GM21619 (cell line): ENCODE measurements at regions not wholly inside any gene's neighbourhood (a gene's known extent, or its start where the extent isn't known, plus 50 kb on each side); places are given as distances from the start of the nearest gene placed in this dataset.

Experiments
- ATAC-seq: cut with Tn5 transposase; IDR thresholded peaks from one replicate; pipeline ENCODE4 v1.9.1; 2021; ENCODE audit not compliant: unreplicated experiment

- no peak for ATAC-seq
Observed at GRCh38 chr4:74638689-74639088, 155.6 kb downstream of the BTC start.

GRCh38 chr4:74640111-74640903, 154.0 kb downstream of the BTC start:
- ATAC-seq = no peak

GRCh38 chr4:74642006-74642405, 152.3 kb downstream of the BTC start:
- ATAC-seq = no peak

- ATAC-seq = no peak
Observed at GRCh38 chr4:74649193-74649592, 145.1 kb downstream of the BTC start.

- ATAC-seq = no peak
Observed at GRCh38 chr4:74651198-74651597, 143.1 kb downstream of the BTC start.

GRCh38 chr4:74653331-74654229, 140.7 kb downstream of the BTC start:
- no peak for ATAC-seq

GRCh38 chr4:74654230-74654681, 140.1 kb downstream of the BTC start:
- ATAC-seq = no peak

- ATAC-seq = no peak
Observed at GRCh38 chr4:74656596-74656995, 137.7 kb downstream of the BTC start.

- ATAC-seq = no peak
Observed at GRCh38 chr4:74658116-74658515, 136.2 kb downstream of the BTC start.

- ATAC-seq = no peak
Observed at GRCh38 chr4:74659576-74660411, 134.5 kb downstream of the BTC start.

- no peak for ATAC-seq
Observed at GRCh38 chr4:74660866-74661265, 133.5 kb downstream of the BTC start.

- ATAC-seq = no peak
Observed at GRCh38 chr4:74661427-74662201, 132.7 kb downstream of the BTC start.

- ATAC-seq = no peak
Observed at GRCh38 chr4:74663631-74664030, 130.7 kb downstream of the BTC start.

- ATAC-seq = no peak
Observed at GRCh38 chr4:74665346-74665745, 129.0 kb downstream of the BTC start.

- ATAC-seq = no peak
Observed at GRCh38 chr4:74665876-74666275, 128.4 kb downstream of the BTC start.

- ATAC-seq = no peak
Observed at GRCh38 chr4:74667438-74667837, 126.9 kb downstream of the BTC start.

GRCh38 chr4:74667944-74668343, 126.4 kb downstream of the BTC start:
- ATAC-seq = no peak

GRCh38 chr4:74669702-74670101, 124.6 kb downstream of the BTC start:
- no peak for ATAC-seq

- ATAC-seq = no peak
Observed at GRCh38 chr4:74670583-74670982, 123.7 kb downstream of the BTC start.

- peak; percentile 63 for ATAC-seq
Observed at GRCh38 chr4:74671080-74671698, 123.1 kb downstream of the BTC start.
